ENCODE measurements at regions not wholly inside any gene's neighbourhood (a gene's known extent, or its start where the extent isn't known, plus 50 kb on each side); places are given as distances from the start of the nearest gene placed in this dataset.

DNA sequence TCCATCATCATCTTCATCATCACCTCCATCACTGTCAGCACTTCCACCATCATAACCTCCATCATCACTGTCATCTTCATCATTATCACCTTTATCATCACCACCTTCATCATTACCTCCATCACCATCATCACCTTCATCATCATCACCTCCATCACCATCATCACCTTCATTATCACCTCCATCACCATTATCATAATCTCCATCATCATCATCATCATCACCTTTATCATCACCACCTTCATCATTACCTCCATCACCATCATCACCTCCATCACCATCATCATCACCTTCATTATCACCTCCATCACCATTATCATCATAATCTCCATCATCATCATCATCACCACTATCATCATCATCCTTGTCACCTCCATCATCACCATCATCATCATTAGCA is 309.7 kb downstream of the HAPSTR1 start:
- TF ChIP-seq POLR2A (IDR thresholded peaks at IDR 0.05; ENCODE audit: low read depth, low read length) = no peak
- no peak for TF ChIP-seq POLR2AphosphoS5 (IDR thresholded peaks at IDR 0.05; ENCODE audit: low read depth, low read length)

All from GM12892 (cell line).